ENCODE measurements at regions not wholly inside any gene's neighbourhood (a gene's known extent, or its start where the extent isn't known, plus 50 kb on each side); places are given as distances from the start of the nearest gene placed in this dataset.

DNA sequence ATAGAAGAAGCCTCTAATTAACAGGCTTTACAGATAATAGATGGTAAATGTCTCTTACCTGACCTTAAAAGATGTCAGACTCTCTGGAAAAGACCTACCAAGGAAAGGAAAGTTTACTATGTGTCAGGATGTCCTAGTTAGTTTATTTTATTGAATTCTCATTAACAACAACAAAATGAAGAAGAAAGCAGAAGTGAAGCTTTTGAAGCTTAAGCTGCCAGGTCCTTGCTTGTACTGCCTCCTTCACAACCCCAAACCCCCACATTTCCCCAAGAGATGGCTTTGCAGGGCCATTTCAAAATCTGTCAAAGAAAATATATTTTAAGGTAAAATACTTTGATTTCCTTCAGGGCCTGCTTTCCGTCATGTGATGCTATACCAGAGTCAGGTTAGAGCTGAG is 798.4 kb downstream of the TUSC7 start:
- no peaks in the 10 kb centered on the region for H3K23me2 ChIP-seq (ENCODE audit: low read depth, low read length)
- CTCF ChIA-PET (ENCODE audit: partially characterized antibody), result interaction anchor here (1.0 to 1.5 kb wide), 3 partner anchors 13 to 56 kb away, joined by 3 to 4 read pairs (median 3); no protein-coding TSS in a partner anchor

More for the DNA sequence above, 798.4 kb downstream of the TUSC7 start:
- H3K9ac ChIP-seq (replicated peaks in 1 of 4; ENCODE audit: extremely low read depth in 1 of 4, low read depth in 3 of 4, low read length in 3 of 4), result no peak overlapping the region
- no peak overlapping the region for H3K4me2 ChIP-seq (ENCODE audit: insufficient read depth in 1 of 2, low read depth in 2 of 2, low read length in 2 of 2)
- DNase-seq (ENCODE audit: low read depth in 1 of 2, low spot score in 2 of 2) (no peak), FAIRE-seq (no peak)
- H2BK5ac ChIP-seq (ENCODE audit: low read depth, low read length), result no peak overlapping the region
- H4K20me1 ChIP-seq (replicated peaks in 1 of 2; ENCODE audit: control insufficient read depth in 1 of 2, insufficient read depth in 2 of 2, low read length in 2 of 2), result no peaks in the 10 kb centered on the region
- no peaks in the 10 kb centered on the region for H3K79me1 ChIP-seq (ENCODE audit: low read depth, low read length)
- no peaks in the 10 kb centered on the region for H3K36me3 ChIP-seq (ENCODE audit: control insufficient read depth in 2 of 4, insufficient read depth in 4 of 4, low read length in 3 of 4)
- no peak overlapping the region for H3K27ac ChIP-seq (ENCODE audit: low read depth, low read length)
- no peaks in the 10 kb centered on the region for H3K9me3 ChIP-seq (ENCODE audit: insufficient read depth in 2 of 2, low read depth in 1 of 2, low read length in 1 of 2)
- TF ChIP-seq HDAC2 (IDR thresholded peaks at IDR 0.05; ENCODE audit: borderline replicate concordance in 1 of 2, low read depth in 2 of 2, low read length in 2 of 2) (no peak), SIX5 (IDR thresholded peaks at IDR 0.05; ENCODE audit: low read depth, low read length) (no peak), HDAC6 (IDR thresholded peaks at IDR 0.05; ENCODE audit: low read depth, low read length) (no peak), TBP (IDR thresholded peaks at IDR 0.05; ENCODE audit: low read depth, low read length) (no peak), SP2 (IDR thresholded peaks at IDR 0.05; ENCODE audit: low read length) (no peak), SRF (IDR thresholded peaks at IDR 0.05; ENCODE audit: low read depth, low read length) (no peak), ZNF274 (IDR thresholded peaks at IDR 0.05; ENCODE audit: borderline replicate concordance, extremely low read depth, low read length) (no peak), EP300 (IDR thresholded peaks at IDR 0.05; ENCODE audit: borderline replicate concordance in 1 of 2, low read depth in 2 of 2, low read length in 2 of 2) (no peak), POLR2A (IDR thresholded peaks at IDR 0.05; ENCODE audit: control extremely low read depth in 1 of 2, low read depth in 2 of 2, low read length in 2 of 2) (no peak), EGR1 (IDR thresholded peaks at IDR 0.05; ENCODE audit: borderline replicate concordance, low read depth, low read length) (no peak), YY1 (IDR thresholded peaks at IDR 0.05; ENCODE audit: low read depth, low read length) (no peak), GABPA (IDR thresholded peaks at IDR 0.05; ENCODE audit: borderline replicate concordance, insufficient read depth, low read length) (no peak)
- TF ChIP-seq, protein P1, sequence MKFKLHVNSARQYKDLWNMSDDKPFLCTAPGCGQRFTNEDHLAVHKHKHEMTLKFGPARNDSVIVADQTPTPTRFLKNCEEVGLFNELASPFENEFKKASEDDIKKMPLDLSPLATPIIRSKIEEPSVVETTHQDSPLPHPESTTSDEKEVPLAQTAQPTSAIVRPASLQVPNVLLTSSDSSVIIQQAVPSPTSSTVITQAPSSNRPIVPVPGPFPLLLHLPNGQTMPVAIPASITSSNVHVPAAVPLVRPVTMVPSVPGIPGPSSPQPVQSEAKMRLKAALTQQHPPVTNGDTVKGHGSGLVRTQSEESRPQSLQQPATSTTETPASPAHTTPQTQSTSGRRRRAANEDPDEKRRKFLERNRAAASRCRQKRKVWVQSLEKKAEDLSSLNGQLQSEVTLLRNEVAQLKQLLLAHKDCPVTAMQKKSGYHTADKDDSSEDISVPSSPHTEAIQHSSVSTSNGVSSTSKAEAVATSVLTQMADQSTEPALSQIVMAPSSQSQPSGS (IDR thresholded peaks at IDR 0.05; ENCODE audit: low read length), result no peak
- no peak overlapping the region for H2BK120ac ChIP-seq (replicated peaks; ENCODE audit: low read depth, low read length)
- H3K18ac ChIP-seq (ENCODE audit: extremely low read depth, low read length), result no peak overlapping the region
- no peak overlapping the region for H4K5ac ChIP-seq (ENCODE audit: insufficient read length, low read depth, low read length)
- H3K56ac ChIP-seq (replicated peaks; ENCODE audit: insufficient read length, low read depth, low read length), result no peak overlapping the region
- H3K27me3 ChIP-seq (replicated peaks in 1 of 4; ENCODE audit: control insufficient read depth in 3 of 4, extremely low read depth in 1 of 4, insufficient read depth in 3 of 4, low read length in 3 of 4), result no peaks in the 10 kb centered on the region
- no peak overlapping the region for H2BK12ac ChIP-seq (ENCODE audit: low read depth, low read length)
- no peak overlapping the region for H2BK15ac ChIP-seq (ENCODE audit: low read length)
- no peak overlapping the region for H4K8ac ChIP-seq (ENCODE audit: extremely low read depth, insufficient read depth, low read length)
- no peak overlapping the region for H3K4ac ChIP-seq (replicated peaks; ENCODE audit: insufficient read length, low read depth, low read length)
- 85% methylated on average over 1 of the region's 1 CpG; no CpG with 5 or more reads in 1 of the 2 experiments for WGBS, 2 experiments (ENCODE audit: extremely low coverage in 1 of 2, insufficient coverage in 1 of 2, insufficient read length in 1 of 2, insufficient replicate concordance in 2 of 2, low coverage in 1 of 2, low lambda C conversion rate in 2 of 2, missing lambda C conversion rate in 1 of 2)
- H3K4me3 ChIP-seq (ENCODE audit: extremely low read depth in 1 of 4, insufficient read depth in 2 of 4, low read depth in 3 of 4, low read length in 4 of 4), result no peak overlapping the region
- H3K4me1 ChIP-seq (replicated peaks in 1 of 4; ENCODE audit: control insufficient read depth in 3 of 4, insufficient read depth in 4 of 4, low read length in 3 of 4), result no peaks in the 10 kb centered on the region
- no peak overlapping the region for H2AFZ ChIP-seq (ENCODE audit: low read length)
- no peak overlapping the region for H2BK20ac ChIP-seq (ENCODE audit: low read length)
- no peak overlapping the region for H3K23ac ChIP-seq (ENCODE audit: insufficient read length)
- no peak overlapping the region for H4K91ac ChIP-seq (replicated peaks; ENCODE audit: insufficient read length, low read length)
- POLR2A ChIA-PET (ENCODE audit: partially characterized antibody), result no interaction called here
- H3K79me2 ChIP-seq (ENCODE audit: control insufficient read depth in 1 of 2, insufficient read depth in 2 of 2, low read length in 2 of 2), result no peaks in the 10 kb centered on the region
- H2AK5ac ChIP-seq (ENCODE audit: low read depth, low read length), result no peak overlapping the region
- no peak overlapping the region for H3K14ac ChIP-seq (ENCODE audit: insufficient read length)
